Heart right ventricle (tissue), 16 donors: ENCODE measurements at regions not wholly inside any gene's neighbourhood (a gene's known extent, or its start where the extent isn't known, plus 50 kb on each side); places are given as distances from the start of the nearest gene placed in this dataset.
"Not testable (repeated sequence)": the region's sequence is repeated elsewhere in the genome, so short reads cannot be mapped to it uniquely, and the experiment has no call there.

Experiments used
- ATAC-seq, 8 donors: fragments of 200-7000 bp; cut with Tn5 transposase; one replicate each; pipeline ENCODE4 v1.9.1; 2020; ENCODE audit warnings: mild to moderate bottlenecking in 8 of 8, moderate library complexity in 8 of 8, moderate number of reproducible peaks in 1 of 8
- DNase-seq, 2 donors: peaks; one replicate each; pipeline ENCODE4 v3.0.0-alpha.2; 2020
- H3K27ac ChIP-seq, 10 donors: fragments of 200-600 bp; sonication (generic) in 2 of 10; one replicate each; pipeline versions ENCODE4 v1.5.0 to v1.8.0; 2020 to 2022; ENCODE audit warnings: mild to moderate bottlenecking in 3 of 10
- H3K27me3 ChIP-seq, 7 donors: fragments of 200-600 bp; one replicate each; pipeline ENCODE4 v1.8.0; 2021 to 2022; ENCODE audit warnings: mild to moderate bottlenecking in 2 of 7
- H3K36me3 ChIP-seq, 9 donors: fragments of 200-600 bp; sonication (generic) in 1 of 9; one replicate each; pipeline versions ENCODE4 v1.5.0 to v1.8.0; 2020 to 2022; ENCODE audit warnings: mild to moderate bottlenecking in 2 of 9
- H3K4me1 ChIP-seq, 9 donors: fragments of 200-600 bp; sonication (generic) in 1 of 9; one replicate each; pipeline versions ENCODE4 v1.5.0 to v1.8.0; 2020 to 2022; ENCODE audit warnings: mild to moderate bottlenecking in 4 of 9
- H3K4me3 ChIP-seq, 10 donors: fragments of 200-600 bp; sonication (generic) in 2 of 10; one replicate each; pipeline versions ENCODE4 v1.5.0 to v1.8.0; 2020 to 2022; ENCODE audit warnings: mild to moderate bottlenecking in 7 of 10, moderate library complexity in 2 of 10
- H3K9me3 ChIP-seq, 11 donors: fragments of 200-600 bp in 10 of 11; sonication (generic) in 2 of 11; one replicate each; pipeline versions ENCODE4 v1.5.0 to v1.8.0; 2013 to 2022; ENCODE audit warnings: mild to moderate bottlenecking in 2 of 11, control low read depth in 1 of 11, moderate library complexity in 1 of 11
- CTCF ChIP-seq, 9 donors: fragments of 200-600 bp; sonication (generic) in 2 of 9; IDR thresholded peaks; one replicate each; pipeline versions ENCODE4 v1.5.0 to v1.8.0; 2021 to 2022; ENCODE audit warnings: antibody characterized with exemption in 9 of 9, mild to moderate bottlenecking in 5 of 9, moderate library complexity in 1 of 9
- WGBS, 2 donors: extraction: QIAGEN DNeasy Blood & Tissue Kit; methylation state at CpG; one replicate each; pipeline ENCODE4 v1.1.7; 2013; ENCODE audit warnings: inconsistent platforms in 1 of 2; 5-methylcytosine and 5-hydroxymethylcytosine counted together
- intact Hi-C, 10 donors: fragments of 100-400 bp; cut with DNase I; formaldehyde crosslinking; loops; one replicate each; pipeline versions ENCODE4 v1.11.1 to v1.14.2; 2022
- donor health status: Arrhythmogenic right ventricular cardiomyopathy.
- donor health status: ischemic (EF 13 %, LVEDD 7.1; RV severe dilation, severe dysfunction).
- donor health status: healthy with polysubstance abuse.
- donor health status: DM: no; HTN: yes; CAD: no.
- donor health status: DM: no; HTN: no; CAD: no.
- donor health status: ischemic (EF 25% LVEDD 6.9; RV normal size, moderate dysfunction).
- donor health status: ischemic (EF 25% LVEDD 5.7; RV mildly dilated, moderate dysfunction).
- donor health status: healthy.
- donor health status: DM: yes; HTN: yes; CAD: no.
- donor health status: Ischemic cardiomyopathy.
- donor health status: ischemic (EF 35%, LVEDD 5.7; RV mildly dilated, moderate dysfunction).
- donor health status: nonischemic (EF 11% LVEDD 7.7; RV severe dilation, severe dysfunction).
- donor health status: DM: yes; HTN: yes; CAD: no.
- donor health status: PGD.
- donor health status: ischemic (EF 29% LVEDD 5.4; RV normal size, mild dysfunction).
- donor health status: nonischemic (EF 23%, LVEDD 6.1; RV moderate dilation, normal function).

- no peak overlapping the region for H3K27ac ChIP-seq
- DNase-seq (no peak), ATAC-seq (no peak)
- TF ChIP-seq CTCF (IDR thresholded peaks at IDR 0.05): no peak
- H3K27me3 ChIP-seq: no peaks in the 10 kb centered on the region
- intact Hi-C loops: no loop called here
- H3K36me3 ChIP-seq: no peaks in the 10 kb centered on the region
- WGBS, 2 donors: 64 to 73% methylated on average over 12 of the region's 12 CpGs
- peaks cover 0 to 3% (median 0%) of the 10 kb centered on the region in 11 donors for H3K9me3 ChIP-seq
- no peaks in the 10 kb centered on the region for H3K4me1 ChIP-seq
- H3K4me3 ChIP-seq: no peak overlapping the region
These were observed 1194.6 kb upstream of the WWC1 start for GRCh38 chr5:167096816-167097215.

- H3K4me3 ChIP-seq: no peak overlapping the region
- TF ChIP-seq CTCF (IDR thresholded peaks at IDR 0.05): no peak
- no peaks in the 10 kb centered on the region for H3K4me1 ChIP-seq
- no peak overlapping the region for H3K27ac ChIP-seq
- WGBS, 2 donors: 95 to 96% methylated on average over 4 of the region's 4 CpGs
- H3K36me3 ChIP-seq: no peaks in the 10 kb centered on the region
- H3K9me3 ChIP-seq: no peaks in the 10 kb centered on the region
- intact Hi-C loops: no loop called here
- no peak for DNase-seq
- no peaks in the 10 kb centered on the region for H3K27me3 ChIP-seq
- ATAC-seq: no peak
These were observed 1187.1 kb upstream of the WWC1 start for GRCh38 chr5:167104351-167104750.

GRCh38 chr5:167105941-167106340 is 1185.5 kb upstream of the WWC1 start:
- no peak for ATAC-seq
- no peaks in the 10 kb centered on the region for H3K4me1 ChIP-seq
- H3K27me3 ChIP-seq: no peaks in the 10 kb centered on the region
- no peak for DNase-seq
- WGBS, 2 donors: 77 to 88% methylated on average over 2 of the region's 2 CpGs
- no peak for TF ChIP-seq CTCF (IDR thresholded peaks at IDR 0.05)
- H3K9me3 ChIP-seq: no peaks in the 10 kb centered on the region
- no peak overlapping the region for H3K4me3 ChIP-seq
- H3K27ac ChIP-seq: no peak overlapping the region
- intact Hi-C loops: no loop called here
- H3K36me3 ChIP-seq: no peaks in the 10 kb centered on the region

- ATAC-seq: no peak
- intact Hi-C loops: no loop called here
- 78 to 90% methylated on average over 4 of the region's 4 CpGs for WGBS, 2 donors
- H3K27me3 ChIP-seq: no peaks in the 10 kb centered on the region
- H3K27ac ChIP-seq: no peak overlapping the region
- no peaks in the 10 kb centered on the region for H3K36me3 ChIP-seq
- H3K4me1 ChIP-seq: no peaks in the 10 kb centered on the region
- no peak for DNase-seq
- no peak overlapping the region for H3K4me3 ChIP-seq
- TF ChIP-seq CTCF (IDR thresholded peaks at IDR 0.05): no peak
- peaks cover 0 to 4% (median 0%) of the 10 kb centered on the region in 11 donors for H3K9me3 ChIP-seq
These were observed 1183.8 kb upstream of the WWC1 start for GRCh38 chr5:167107684-167108083.

GRCh38 chr5:167108266-167108665 is 1183.2 kb upstream of the WWC1 start:
- H3K4me1 ChIP-seq, H3K4me3 ChIP-seq, H3K27ac ChIP-seq, H3K36me3 ChIP-seq, ATAC-seq, H3K27me3 ChIP-seq, H3K9me3 ChIP-seq, intact Hi-C loops, DNase-seq: not testable (repeated sequence)
- WGBS, 2 donors: 90 to 93% methylated on average over 9 of the region's 9 CpGs
